ENCODE measurements at regions not wholly inside any gene's neighbourhood (a gene's known extent, or its start where the extent isn't known, plus 50 kb on each side); places are given as distances from the start of the nearest gene placed in this dataset.

DNA sequence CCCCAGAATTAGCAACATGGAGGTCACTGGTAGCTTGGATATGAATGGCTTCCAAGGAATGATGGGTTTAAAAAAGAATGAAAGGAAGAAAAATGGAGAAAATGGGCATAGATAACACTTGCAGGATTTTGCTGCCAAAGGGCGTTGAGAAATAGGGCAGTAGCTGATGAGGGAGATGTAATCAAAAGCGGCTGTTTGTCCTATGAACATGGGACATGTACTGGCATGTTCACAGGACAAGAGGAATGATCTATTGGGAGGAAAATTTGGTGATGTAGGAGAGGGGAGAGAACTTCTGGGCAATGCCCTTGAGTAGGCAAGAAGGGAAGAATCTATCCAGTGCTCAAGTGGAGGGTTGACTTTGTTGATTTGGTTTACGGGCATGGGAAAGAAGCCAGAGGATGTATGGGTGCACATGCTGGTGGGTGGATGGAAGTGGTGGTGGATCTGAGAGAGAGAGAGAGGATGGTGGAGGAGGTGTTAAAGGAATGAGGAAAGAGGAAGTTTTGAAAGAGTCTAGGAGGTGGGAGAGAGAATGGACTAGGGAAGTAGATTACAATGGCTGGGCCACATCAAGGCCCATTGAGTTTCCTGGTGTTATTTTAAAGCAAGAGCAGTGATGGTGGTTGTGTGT lies 115.1 kb upstream of the MVB12B start:
- Histone ChIP-seq H3K27me3 (ENCODE audit: insufficient read depth, low read depth, severe bottlenecking) (no peaks in the 10 kb centered on the region), H3K27ac (no peak overlapping the region), H3K4me3 (ENCODE audit: low read depth, low read length) (no peak overlapping the region), H3K9me3 (ENCODE audit: severe bottlenecking) (peaks cover 17% of the 10 kb centered on the region), H3K36me3 (no peaks in the 10 kb centered on the region)
- TF ChIP-seq, protein P1, sequence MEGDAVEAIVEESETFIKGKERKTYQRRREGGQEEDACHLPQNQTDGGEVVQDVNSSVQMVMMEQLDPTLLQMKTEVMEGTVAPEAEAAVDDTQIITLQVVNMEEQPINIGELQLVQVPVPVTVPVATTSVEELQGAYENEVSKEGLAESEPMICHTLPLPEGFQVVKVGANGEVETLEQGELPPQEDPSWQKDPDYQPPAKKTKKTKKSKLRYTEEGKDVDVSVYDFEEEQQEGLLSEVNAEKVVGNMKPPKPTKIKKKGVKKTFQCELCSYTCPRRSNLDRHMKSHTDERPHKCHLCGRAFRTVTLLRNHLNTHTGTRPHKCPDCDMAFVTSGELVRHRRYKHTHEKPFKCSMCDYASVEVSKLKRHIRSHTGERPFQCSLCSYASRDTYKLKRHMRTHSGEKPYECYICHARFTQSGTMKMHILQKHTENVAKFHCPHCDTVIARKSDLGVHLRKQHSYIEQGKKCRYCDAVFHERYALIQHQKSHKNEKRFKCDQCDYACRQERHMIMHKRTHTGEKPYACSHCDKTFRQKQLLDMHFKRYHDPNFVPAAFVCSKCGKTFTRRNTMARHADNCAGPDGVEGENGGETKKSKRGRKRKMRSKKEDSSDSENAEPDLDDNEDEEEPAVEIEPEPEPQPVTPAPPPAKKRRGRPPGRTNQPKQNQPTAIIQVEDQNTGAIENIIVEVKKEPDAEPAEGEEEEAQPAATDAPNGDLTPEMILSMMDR (IDR thresholded peaks at IDR 0.05; ENCODE audit: low read depth, low read length): no peak
- DNase-seq: no peak

DNA sequence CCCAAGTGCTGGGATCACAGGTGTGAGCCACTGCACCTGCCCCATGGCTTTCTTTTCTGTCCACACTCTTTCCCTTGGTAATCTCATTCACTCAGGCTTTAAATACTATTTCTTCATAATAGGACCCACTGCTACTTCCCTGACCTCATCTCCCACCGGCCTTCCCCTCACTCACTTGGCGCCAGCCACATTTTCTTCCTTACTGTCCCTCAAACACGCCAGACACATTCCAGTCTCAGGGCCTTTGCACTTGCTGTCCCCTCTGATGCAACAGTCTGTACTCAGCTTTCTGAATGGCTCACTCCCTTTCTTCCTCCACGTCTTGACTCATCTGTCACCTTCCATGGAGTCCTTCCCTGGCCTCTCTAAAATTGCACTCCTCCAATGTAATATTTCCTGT lies 111.1 kb upstream of the MVB12B start:
- Histone ChIP-seq H3K27me3 (ENCODE audit: insufficient read depth, low read depth, severe bottlenecking) (no peaks in the 10 kb centered on the region), H3K4me3 (ENCODE audit: low read depth, low read length) (no peak overlapping the region), H3K9me3 (ENCODE audit: severe bottlenecking) (peaks cover 17% of the 10 kb centered on the region), H3K27ac (no peak overlapping the region), H3K36me3 (no peaks in the 10 kb centered on the region)
- TF ChIP-seq, protein P1 (IDR thresholded peaks at IDR 0.05; ENCODE audit: low read depth, low read length): no peak
- no peak for DNase-seq

DNA sequence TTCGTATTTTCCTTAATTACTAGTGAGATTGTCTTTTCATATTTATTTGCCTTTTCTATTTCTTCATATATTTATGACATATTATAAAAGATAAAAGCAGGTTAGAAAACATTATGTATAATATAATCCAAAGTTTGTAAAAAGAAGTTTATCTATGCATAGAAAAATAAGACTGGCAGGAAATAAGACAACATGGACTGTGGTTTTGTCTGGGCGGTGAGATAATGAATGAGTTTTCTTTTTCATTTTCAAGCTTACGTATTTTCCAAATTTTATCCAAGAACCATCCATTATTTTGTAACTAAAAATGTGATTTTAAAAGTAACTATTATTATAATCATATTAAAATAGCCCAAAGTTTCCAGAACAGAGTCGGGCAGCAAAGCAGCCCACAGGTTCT lies 109.8 kb upstream of the MVB12B start:
- no peak overlapping the region for H3K27ac ChIP-seq
- H3K27me3 ChIP-seq (ENCODE audit: insufficient read depth, low read depth, severe bottlenecking): no peaks in the 10 kb centered on the region
- H3K4me3 ChIP-seq (ENCODE audit: low read depth, low read length): no peak overlapping the region
- TF ChIP-seq, protein P1 (IDR thresholded peaks at IDR 0.05; ENCODE audit: low read depth, low read length): no peak
- DNase-seq: no peak
- peaks cover 17% of the 10 kb centered on the region for H3K9me3 ChIP-seq (ENCODE audit: severe bottlenecking)
- H3K36me3 ChIP-seq: no peaks in the 10 kb centered on the region

DNA sequence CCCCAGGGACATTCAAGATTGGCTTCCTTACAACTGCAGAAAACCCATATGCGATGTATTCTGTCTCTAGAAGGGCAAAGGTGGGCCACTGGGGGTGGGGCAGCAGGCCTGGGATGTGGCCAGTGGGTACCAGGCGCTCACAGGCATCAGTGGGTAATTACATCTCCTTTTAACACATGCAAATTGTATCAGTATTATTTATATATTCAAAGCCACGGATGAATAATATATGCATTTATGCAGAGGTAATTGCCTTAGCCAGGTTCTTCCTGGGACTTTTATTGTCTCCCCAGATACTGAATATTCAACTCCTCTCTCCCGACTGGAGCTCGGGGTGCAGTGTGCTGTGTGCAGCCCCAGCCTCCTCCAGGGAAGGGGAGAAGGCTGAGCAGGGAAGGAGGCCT lies 109.4 kb upstream of the MVB12B start:
- Histone ChIP-seq H3K36me3 (no peaks in the 10 kb centered on the region), H3K27ac (no peak overlapping the region), H3K9me3 (ENCODE audit: severe bottlenecking) (peaks cover 17% of the 10 kb centered on the region), H3K27me3 (ENCODE audit: insufficient read depth, low read depth, severe bottlenecking) (no peaks in the 10 kb centered on the region), H3K4me3 (ENCODE audit: low read depth, low read length) (no peak overlapping the region)
- DNase-seq: no peak
- TF ChIP-seq, protein P1 (IDR thresholded peaks at IDR 0.05; ENCODE audit: low read depth, low read length): no peak

DNA sequence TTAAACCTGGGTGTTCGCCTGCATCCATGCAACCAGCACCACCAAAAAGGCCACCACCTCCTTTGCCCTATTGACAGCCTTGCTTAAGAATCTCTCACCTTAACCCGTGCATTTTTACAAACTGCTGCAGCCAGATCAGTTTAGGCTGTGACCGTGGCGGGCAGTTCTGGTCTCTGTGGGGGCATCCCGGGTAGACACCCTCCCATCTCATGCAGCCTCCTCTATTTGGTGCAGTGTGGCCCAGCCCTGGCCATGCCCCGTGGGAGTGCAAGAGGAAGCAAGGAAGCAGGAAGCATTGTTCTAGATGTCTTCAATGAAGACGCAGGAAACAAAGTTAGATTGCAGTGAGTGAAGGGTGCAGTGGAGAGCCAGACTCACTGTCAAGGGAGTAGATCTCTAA lies 108.8 kb upstream of the MVB12B start:
- TF ChIP-seq, protein P1 (IDR thresholded peaks at IDR 0.05; ENCODE audit: low read depth, low read length): no peak
- H3K9me3 ChIP-seq (ENCODE audit: severe bottlenecking): peaks cover 14% of the 10 kb centered on the region
- H3K36me3 ChIP-seq: no peaks in the 10 kb centered on the region
- DNase-seq: no peak
- no peak overlapping the region for H3K27ac ChIP-seq
- H3K4me3 ChIP-seq (ENCODE audit: low read depth, low read length): no peak overlapping the region
- no peaks in the 10 kb centered on the region for H3K27me3 ChIP-seq (ENCODE audit: insufficient read depth, low read depth, severe bottlenecking)
